ENCODE measurements at regions not wholly inside any gene's neighbourhood (a gene's known extent, or its start where the extent isn't known, plus 50 kb on each side); places are given as distances from the start of the nearest gene placed in this dataset.

DNA sequence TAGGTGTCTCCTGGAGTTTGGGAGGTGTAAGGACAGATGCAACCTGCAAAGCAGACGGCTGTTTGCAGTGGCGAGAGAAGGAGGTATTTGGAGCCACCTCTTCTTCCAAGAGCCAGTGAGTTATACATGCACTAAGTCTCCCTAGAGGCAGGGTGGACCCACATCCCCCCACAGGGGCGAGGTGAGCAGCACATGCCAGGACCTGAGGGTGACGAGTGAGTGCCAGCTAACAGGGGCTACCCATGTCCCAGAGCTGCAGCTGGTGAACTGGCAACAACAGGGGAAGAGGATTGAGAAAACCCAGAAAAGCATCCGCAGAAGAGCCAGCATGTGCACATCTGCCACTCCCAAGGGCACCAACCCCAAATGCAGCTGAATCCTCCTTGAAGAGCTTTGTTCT lies 95.1 kb downstream of the CD83 start:
- no peaks in the 10 kb centered on the region for H3K9me3 Mint-ChIP-seq (ENCODE audit: low read depth, unreplicated experiment)
- CTCF ChIA-PET, result no interaction called here
- H3K4me3 Mint-ChIP-seq (ENCODE audit: low read depth, unreplicated experiment), result no peak overlapping the region
- peaks cover 10% of the 10 kb centered on the region for H3K36me3 Mint-ChIP-seq (ENCODE audit: insufficient read depth, unreplicated experiment)
- no peak for DNase-seq
- no TSS peak for BruUV-seq (replicated peaks)
- H3K27ac Mint-ChIP-seq (ENCODE audit: unreplicated experiment), result no peak overlapping the region
- peaks cover 10% of the 10 kb centered on the region for H3K4me1 Mint-ChIP-seq (ENCODE audit: low read depth, unreplicated experiment)
- TF ChIP-seq, protein P1, sequence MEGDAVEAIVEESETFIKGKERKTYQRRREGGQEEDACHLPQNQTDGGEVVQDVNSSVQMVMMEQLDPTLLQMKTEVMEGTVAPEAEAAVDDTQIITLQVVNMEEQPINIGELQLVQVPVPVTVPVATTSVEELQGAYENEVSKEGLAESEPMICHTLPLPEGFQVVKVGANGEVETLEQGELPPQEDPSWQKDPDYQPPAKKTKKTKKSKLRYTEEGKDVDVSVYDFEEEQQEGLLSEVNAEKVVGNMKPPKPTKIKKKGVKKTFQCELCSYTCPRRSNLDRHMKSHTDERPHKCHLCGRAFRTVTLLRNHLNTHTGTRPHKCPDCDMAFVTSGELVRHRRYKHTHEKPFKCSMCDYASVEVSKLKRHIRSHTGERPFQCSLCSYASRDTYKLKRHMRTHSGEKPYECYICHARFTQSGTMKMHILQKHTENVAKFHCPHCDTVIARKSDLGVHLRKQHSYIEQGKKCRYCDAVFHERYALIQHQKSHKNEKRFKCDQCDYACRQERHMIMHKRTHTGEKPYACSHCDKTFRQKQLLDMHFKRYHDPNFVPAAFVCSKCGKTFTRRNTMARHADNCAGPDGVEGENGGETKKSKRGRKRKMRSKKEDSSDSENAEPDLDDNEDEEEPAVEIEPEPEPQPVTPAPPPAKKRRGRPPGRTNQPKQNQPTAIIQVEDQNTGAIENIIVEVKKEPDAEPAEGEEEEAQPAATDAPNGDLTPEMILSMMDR (IDR thresholded peaks at IDR 0.05; ENCODE audit: unreplicated experiment), result no peak
- intact Hi-C loops (cut with micrococcal nuclease; ENCODE audit: unreplicated experiment), result no loop called here
- no peaks in the 10 kb centered on the region for H3K27me3 Mint-ChIP-seq (ENCODE audit: unreplicated experiment)

DNA sequence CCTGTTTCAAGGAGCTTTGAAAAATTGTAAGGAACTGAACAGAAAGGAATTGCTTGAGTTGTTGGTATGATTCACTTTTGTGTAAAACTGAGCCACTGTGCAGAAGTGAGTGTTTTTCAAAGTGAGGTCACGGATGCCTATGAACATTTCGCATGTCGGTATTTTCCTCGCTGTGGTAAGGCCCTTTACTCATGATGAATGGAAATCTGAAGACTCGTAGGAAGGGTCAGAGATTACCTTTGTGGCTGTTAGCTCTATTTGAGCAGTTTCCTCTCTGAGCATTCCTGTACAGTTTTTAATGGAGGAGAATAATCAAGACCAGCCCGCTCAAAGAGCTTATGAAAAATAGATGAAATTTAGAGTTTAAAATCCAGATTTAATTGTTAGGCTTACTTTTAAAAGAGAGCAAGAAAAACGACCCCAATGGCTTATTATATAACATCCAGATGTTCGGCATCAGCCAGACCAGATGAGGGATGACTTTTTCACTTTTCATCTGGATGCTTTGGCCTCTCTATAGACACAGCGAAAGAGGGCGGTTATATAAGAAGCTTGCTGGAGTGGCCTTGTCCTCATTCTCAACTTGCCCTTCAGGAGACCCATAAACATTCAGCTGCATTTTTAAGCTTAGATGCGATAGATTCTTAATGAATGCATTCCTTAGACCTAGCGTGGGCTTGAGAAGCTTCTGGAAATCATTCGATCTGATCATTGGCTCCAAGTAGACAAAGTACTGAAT lies 99.5 kb downstream of the CD83 start:
- H3K4me1 Mint-ChIP-seq (ENCODE audit: low read depth, unreplicated experiment), result peaks cover 15% of the 10 kb centered on the region
- no peaks in the 10 kb centered on the region for H3K9me3 Mint-ChIP-seq (ENCODE audit: low read depth, unreplicated experiment)
- no peak overlapping the region for H3K27ac Mint-ChIP-seq (ENCODE audit: unreplicated experiment)
- DNase-seq, result no peak
- H3K36me3 Mint-ChIP-seq (ENCODE audit: insufficient read depth, unreplicated experiment), result no peaks in the 10 kb centered on the region
- TF ChIP-seq, protein P1 (IDR thresholded peaks at IDR 0.05; ENCODE audit: unreplicated experiment), result no peak
- intact Hi-C loops (cut with micrococcal nuclease; ENCODE audit: unreplicated experiment), result no loop called here
- H3K27me3 Mint-ChIP-seq (ENCODE audit: unreplicated experiment), result no peaks in the 10 kb centered on the region
- CTCF ChIA-PET, result interaction anchor here (0.6 kb wide), 1 partner anchor 1624 kb away, joined by 5 read pairs; no protein-coding TSS in a partner anchor
- BruUV-seq (replicated peaks), result no TSS peak
- H3K4me3 Mint-ChIP-seq (ENCODE audit: low read depth, unreplicated experiment), result no peak overlapping the region

- no peaks in the 10 kb centered on the region for H3K36me3 Mint-ChIP-seq (ENCODE audit: insufficient read depth, unreplicated experiment)
- no peak overlapping the region for H3K4me3 Mint-ChIP-seq (ENCODE audit: low read depth, unreplicated experiment)
- H3K9me3 Mint-ChIP-seq (ENCODE audit: low read depth, unreplicated experiment), result no peaks in the 10 kb centered on the region
- H3K27ac Mint-ChIP-seq (ENCODE audit: unreplicated experiment), result no peak overlapping the region
- H3K4me1 Mint-ChIP-seq (ENCODE audit: low read depth, unreplicated experiment), result peaks cover 13% of the 10 kb centered on the region
- DNase-seq, result no peak
- BruUV-seq (replicated peaks), result no TSS peak
- intact Hi-C loops (cut with micrococcal nuclease; ENCODE audit: unreplicated experiment), result no loop called here
- CTCF ChIA-PET, result interaction anchor here (0.6 kb wide), 1 partner anchor 1624 kb away, joined by 5 read pairs; no protein-coding TSS in a partner anchor
- TF ChIP-seq, protein P1 (IDR thresholded peaks at IDR 0.05; ENCODE audit: unreplicated experiment), result no peak
- no peaks in the 10 kb centered on the region for H3K27me3 Mint-ChIP-seq (ENCODE audit: unreplicated experiment)
Measured at GRCh38 chr6:14217728-14218518, 100.4 kb downstream of the CD83 start.

- CTCF ChIA-PET, result no interaction called here
- intact Hi-C loops (cut with micrococcal nuclease; ENCODE audit: unreplicated experiment), result no loop called here
- Mint-ChIP-seq H3K27ac (ENCODE audit: unreplicated experiment) (no peak overlapping the region), H3K36me3 (ENCODE audit: insufficient read depth, unreplicated experiment) (no peaks in the 10 kb centered on the region), H3K27me3 (ENCODE audit: unreplicated experiment) (no peaks in the 10 kb centered on the region), H3K4me3 (ENCODE audit: low read depth, unreplicated experiment) (no peak overlapping the region), H3K9me3 (ENCODE audit: low read depth, unreplicated experiment) (no peaks in the 10 kb centered on the region), H3K4me1 (ENCODE audit: low read depth, unreplicated experiment) (peaks cover 13% of the 10 kb centered on the region)
- no TSS peak for BruUV-seq (replicated peaks)
- DNase-seq, result no peak
- TF ChIP-seq, protein P1 (IDR thresholded peaks at IDR 0.05; ENCODE audit: unreplicated experiment), result no peak
Measured at GRCh38 chr6:14218519-14218800, 100.9 kb downstream of the CD83 start.
